SK-N-SH (cell line): ENCODE measurements at regions not wholly inside any gene's neighbourhood (a gene's known extent, or its start where the extent isn't known, plus 50 kb on each side); places are given as distances from the start of the nearest gene placed in this dataset.

Source experiments
- CTCF ChIA-PET: fragments of 300-600, 350-600 bp; formaldehyde crosslinking; extraction: SDS; loops from one replicate; lab custom pipeline; 2021; lab: Yijun Ruan, JAX
- POLR2A ChIA-PET: fragments of 350-600 bp; sonication (Branson Sonifier 250); formaldehyde crosslinking; extraction: SDS; loops from one replicate; lab custom pipeline; 2020; ENCODE audit warnings: antibody characterized with exemption, inconsistent platforms; lab: Yijun Ruan, JAX
- DNase-seq: peaks from one replicate; pipeline ENCODE4 v3.0.0; 2012
- H2AFZ ChIP-seq: fragments of 200-600 bp; sonication (generic); 2 replicates; pipeline ENCODE4 v1.8.1; 2016; ENCODE audit warnings: antibody characterized with exemption, mild to moderate bottlenecking, low read depth
- H3F3A ChIP-seq: fragments of 200-600 bp; sonication (generic); replicated peaks from 2 replicates; pipeline ENCODE3; 2016; ENCODE audit warnings: antibody characterized with exemption, mild to moderate bottlenecking; ENCODE audit not compliant: insufficient read depth
- H3K27ac ChIP-seq, 2 experiments: fragments of 200-500 bp in 1 of 2; fragments of 200-600 bp in 1 of 2; sonication (Bioruptor generic) in 1 of 2; sonication (generic), shearing (Covaris generic) in 1 of 2; 2 replicates each; pipeline versions ENCODE4 v1.5.1 to v1.6.1; 2014 to 2016; ENCODE audit warnings: low read depth in 2 of 2, inconsistent platforms in 1 of 2, low read length in 1 of 2, mild to moderate bottlenecking in 1 of 2, mixed read lengths in 1 of 2
- H3K27me3 ChIP-seq: fragments of 200-600 bp; sonication (generic), shearing (Covaris generic); 2 replicates; pipeline ENCODE4 v1.6.1; 2016; ENCODE audit warnings: mixed run types; ENCODE audit not compliant: insufficient read depth
- H3K36me3 ChIP-seq, 2 experiments: fragments of 200-500 bp in 1 of 2; fragments of 200-600 bp in 1 of 2; sonication (Bioruptor generic) in 1 of 2; sonication (generic) in 1 of 2; replicated peaks in 1 of 2; 2 replicates each; pipeline versions ENCODE3 to v1.5.1; 2014 to 2016; ENCODE audit warnings: low read length in 1 of 2, mild to moderate bottlenecking in 1 of 2; ENCODE audit not compliant: insufficient read depth in 2 of 2, control insufficient read depth in 1 of 2
- H3K4me1 ChIP-seq, 2 experiments: fragments of 200-500 bp in 1 of 2; fragments of 200-600 bp in 1 of 2; sonication (Bioruptor generic) in 1 of 2; sonication (generic), shearing (Covaris generic) in 1 of 2; 2 replicates each; pipeline versions ENCODE4 v1.5.1 to v1.6.1; 2014 to 2016; ENCODE audit warnings: low read depth in 1 of 2, low read length in 1 of 2, mixed run types in 1 of 2; ENCODE audit not compliant: insufficient read depth in 2 of 2, control insufficient read depth in 1 of 2
- H3K4me2 ChIP-seq: fragments of 200-600 bp; sonication (generic), shearing (Covaris generic); 2 replicates; pipeline ENCODE4 v1.6.1; 2017; ENCODE audit warnings: mixed run types
- H3K4me3 ChIP-seq, 2 experiments: fragments of 200-500 bp in 1 of 2; fragments of 200-600 bp in 1 of 2; sonication (Bioruptor generic) in 1 of 2; sonication (generic), shearing (Covaris generic) in 1 of 2; 2 replicates each; pipeline versions ENCODE4 v1.5.1 to v1.8.1; 2014 to 2016; ENCODE audit warnings: low read depth in 2 of 2, inconsistent platforms in 1 of 2, low read length in 1 of 2, mild to moderate bottlenecking in 1 of 2, mixed read lengths in 1 of 2, moderate library complexity in 1 of 2
- H3K79me2 ChIP-seq: fragments of 200-600 bp; sonication (generic); 2 replicates; pipeline ENCODE4 v1.8.1; 2017; ENCODE audit warnings: mild to moderate bottlenecking; ENCODE audit not compliant: insufficient read depth
- H3K9ac ChIP-seq: fragments of 200-600 bp; sonication (generic); 2 replicates; pipeline ENCODE4 v1.6.1; 2017; ENCODE audit warnings: mixed run types
- H3K9me2 ChIP-seq: fragments of 200-600 bp; sonication (generic); 2 replicates; pipeline ENCODE4 v1.6.1; 2017; ENCODE audit warnings: mixed run types
- H3K9me3 ChIP-seq: fragments of 200-600 bp; sonication (generic); 2 replicates; pipeline ENCODE4 v1.6.1; 2017; ENCODE audit warnings: mixed run types, mild to moderate bottlenecking, moderate library complexity
- H4K20me1 ChIP-seq: fragments of 200-600 bp; sonication (generic); 2 replicates; pipeline ENCODE4 v1.6.1; 2017; ENCODE audit warnings: mild to moderate bottlenecking, mixed run types; ENCODE audit not compliant: insufficient read depth
- ELF1 ChIP-seq: IDR thresholded peaks from 2 replicates; pipeline ENCODE4 v1.4.0; 2012
- FOSL2 ChIP-seq: IDR thresholded peaks from 2 replicates; pipeline ENCODE4 v1.4.0; 2012; ENCODE audit warnings: low read depth, mild to moderate bottlenecking, moderate library complexity, borderline replicate concordance
- FOXM1 ChIP-seq: IDR thresholded peaks from 2 replicates; pipeline ENCODE4 v1.4.0; 2012; ENCODE audit warnings: low read depth, mild to moderate bottlenecking
- GATA2 ChIP-seq: sonication (generic); formaldehyde crosslinking; IDR thresholded peaks from 2 replicates; pipeline ENCODE4 v1.5.0; 2020; ENCODE audit warnings: mild to moderate bottlenecking, missing genetic modification reagents
- JUND ChIP-seq: IDR thresholded peaks from 2 replicates; pipeline ENCODE4 v1.4.0; 2012
- RAD21 ChIP-seq: IDR thresholded peaks from 2 replicates; pipeline ENCODE4 v1.6.1; 2012; ENCODE audit warnings: mild to moderate bottlenecking, low read length
- RFX5 ChIP-seq: IDR thresholded peaks from 2 replicates; pipeline ENCODE4 v1.6.1; 2012; ENCODE audit warnings: mild to moderate bottlenecking, improper control_type of control experiment, low read length
- SIN3A ChIP-seq: IDR thresholded peaks from 2 replicates; pipeline ENCODE4 v1.6.1; 2012; ENCODE audit warnings: low read depth, mild to moderate bottlenecking, low read length, moderate library complexity, borderline replicate concordance
- SMC3 ChIP-seq: IDR thresholded peaks from 2 replicates; pipeline ENCODE4 v1.6.1; 2012; ENCODE audit warnings: low read depth, low read length, improper control_type of control experiment
- USF2 ChIP-seq: fragments of 150-350 bp; IDR thresholded peaks from 2 replicates; pipeline ENCODE4 v1.6.1; 2017; ENCODE audit warnings: antibody characterized with exemption, low read length, low read depth, borderline replicate concordance
- YY1 ChIP-seq: IDR thresholded peaks from 2 replicates; pipeline ENCODE4 v1.4.0; 2012; ENCODE audit warnings: low read depth, mild to moderate bottlenecking
- ZBTB33 ChIP-seq: IDR thresholded peaks from 2 replicates; pipeline ENCODE4 v1.4.0; 2012; ENCODE audit warnings: low read depth, borderline replicate concordance
- WGBS: methylation state at CpG from one replicate; pipeline ENCODE4 v1.1.6; 2017; ENCODE audit warnings: low lambda C conversion rate; 5-methylcytosine and 5-hydroxymethylcytosine counted together
- TF ChIP-seq, protein P1 (sequence below): IDR thresholded peaks from 2 replicates; pipeline ENCODE4; 2012
- TF ChIP-seq, protein P2 (sequence below): IDR thresholded peaks from 2 replicates; pipeline ENCODE4 v1.6.1; 2012; ENCODE audit warnings: mild to moderate bottlenecking, low read depth, low read length, moderate library complexity

- Histone ChIP-seq H3F3A (peaks cover 24% of the 10 kb centered on the region), H3K27ac (no peak overlapping the region), H3K9me3 (no peaks in the 10 kb centered on the region), H3K4me2 (no peak overlapping the region), H2AFZ (no peak overlapping the region), H3K9me2 (no peaks in the 10 kb centered on the region), H3K27me3 (no peaks in the 10 kb centered on the region), H4K20me1 (no peaks in the 10 kb centered on the region), H3K36me3 (no peaks in the 10 kb centered on the region), H3K79me2 (no peaks in the 10 kb centered on the region), H3K4me3 (no peak overlapping the region), H3K9ac (no peak overlapping the region), H3K4me1 (peaks cover 0 to 8% of the 10 kb centered on the region in 2 experiments; a peak in 2 of 4 replicates)
- DNase-seq: no peak
- ChIA-PET POLR2A (no interaction called here), CTCF (no interaction called here)
- TF ChIP-seq FOXM1 (no peak), SIN3A (no peak), YY1 (no peak), ELF1 (no peak), RAD21 (no peak), SMC3 (no peak), GATA2 (CRISPR knock-in tag) (no peak), JUND (no peak), RFX5 (no peak), FOSL2 (no peak), USF2 (no peak), ZBTB33 (no peak)
- TF ChIP-seq, protein P1, sequence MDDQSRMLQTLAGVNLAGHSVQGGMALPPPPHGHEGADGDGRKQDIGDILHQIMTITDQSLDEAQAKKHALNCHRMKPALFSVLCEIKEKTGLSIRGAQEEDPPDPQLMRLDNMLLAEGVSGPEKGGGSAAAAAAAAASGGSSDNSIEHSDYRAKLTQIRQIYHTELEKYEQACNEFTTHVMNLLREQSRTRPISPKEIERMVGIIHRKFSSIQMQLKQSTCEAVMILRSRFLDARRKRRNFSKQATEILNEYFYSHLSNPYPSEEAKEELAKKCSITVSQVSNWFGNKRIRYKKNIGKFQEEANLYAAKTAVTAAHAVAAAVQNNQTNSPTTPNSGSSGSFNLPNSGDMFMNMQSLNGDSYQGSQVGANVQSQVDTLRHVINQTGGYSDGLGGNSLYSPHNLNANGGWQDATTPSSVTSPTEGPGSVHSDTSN: no peak
- TF ChIP-seq, protein P2, sequence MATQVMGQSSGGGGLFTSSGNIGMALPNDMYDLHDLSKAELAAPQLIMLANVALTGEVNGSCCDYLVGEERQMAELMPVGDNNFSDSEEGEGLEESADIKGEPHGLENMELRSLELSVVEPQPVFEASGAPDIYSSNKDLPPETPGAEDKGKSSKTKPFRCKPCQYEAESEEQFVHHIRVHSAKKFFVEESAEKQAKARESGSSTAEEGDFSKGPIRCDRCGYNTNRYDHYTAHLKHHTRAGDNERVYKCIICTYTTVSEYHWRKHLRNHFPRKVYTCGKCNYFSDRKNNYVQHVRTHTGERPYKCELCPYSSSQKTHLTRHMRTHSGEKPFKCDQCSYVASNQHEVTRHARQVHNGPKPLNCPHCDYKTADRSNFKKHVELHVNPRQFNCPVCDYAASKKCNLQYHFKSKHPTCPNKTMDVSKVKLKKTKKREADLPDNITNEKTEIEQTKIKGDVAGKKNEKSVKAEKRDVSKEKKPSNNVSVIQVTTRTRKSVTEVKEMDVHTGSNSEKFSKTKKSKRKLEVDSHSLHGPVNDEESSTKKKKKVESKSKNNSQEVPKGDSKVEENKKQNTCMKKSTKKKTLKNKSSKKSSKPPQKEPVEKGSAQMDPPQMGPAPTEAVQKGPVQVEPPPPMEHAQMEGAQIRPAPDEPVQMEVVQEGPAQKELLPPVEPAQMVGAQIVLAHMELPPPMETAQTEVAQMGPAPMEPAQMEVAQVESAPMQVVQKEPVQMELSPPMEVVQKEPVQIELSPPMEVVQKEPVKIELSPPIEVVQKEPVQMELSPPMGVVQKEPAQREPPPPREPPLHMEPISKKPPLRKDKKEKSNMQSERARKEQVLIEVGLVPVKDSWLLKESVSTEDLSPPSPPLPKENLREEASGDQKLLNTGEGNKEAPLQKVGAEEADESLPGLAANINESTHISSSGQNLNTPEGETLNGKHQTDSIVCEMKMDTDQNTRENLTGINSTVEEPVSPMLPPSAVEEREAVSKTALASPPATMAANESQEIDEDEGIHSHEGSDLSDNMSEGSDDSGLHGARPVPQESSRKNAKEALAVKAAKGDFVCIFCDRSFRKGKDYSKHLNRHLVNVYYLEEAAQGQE: no peak
- WGBS: 90% methylated on average over 6 of the region's 7 CpGs
Observed at GRCh38 chr18:29184654-29185053, 1007.7 kb upstream of the CDH2 start.
